OCI-LY1 (cell line): ENCODE measurements at regions not wholly inside any gene's neighbourhood (a gene's known extent, or its start where the extent isn't known, plus 50 kb on each side); places are given as distances from the start of the nearest gene placed in this dataset.

Experiments
- CTCF ChIP-seq: fragments of 200-600 bp; sonication (generic), shearing (Covaris generic); IDR thresholded peaks from 2 replicates; pipeline ENCODE4 v1.5.1; 2017; ENCODE audit warnings: mild to moderate bottlenecking, antibody characterized with exemption, low read length, moderate library complexity, mixed read lengths
- EZH2 ChIP-seq: fragments of 200-600 bp; sonication (generic), shearing (Covaris generic); IDR thresholded peaks from 2 replicates; pipeline ENCODE4 v1.8.0; 2017; ENCODE audit warnings: borderline replicate concordance, mixed run types, mild to moderate bottlenecking, antibody characterized with exemption, low read length, moderate library complexity, mixed read lengths

- TF ChIP-seq CTCF (no peak; the same call in 1 of the 2 replicates), EZH2 (no peak)
Observed at GRCh38 chr17:77325577-77326075, 184.9 kb downstream of the SEC14L1 start.
